BE2C (cell line): ENCODE measurements at regions not wholly inside any gene's neighbourhood (a gene's known extent, or its start where the extent isn't known, plus 50 kb on each side); places are given as distances from the start of the nearest gene placed in this dataset.

Source experiments
- DNase-seq: peaks from one replicate; pipeline ENCODE4 v3.0.0-alpha.2; 2020
- H3K27me3 ChIP-seq: fragments of 250-450 bp; sonication (Bioruptor Pico); 2 replicates; pipeline ENCODE4 v1.5.1; 2020; ENCODE audit warnings: mild to moderate bottlenecking
- H3K36me3 ChIP-seq: fragments of 250-450 bp; sonication (Bioruptor Pico); 2 replicates; pipeline ENCODE4 v1.5.1; 2020; ENCODE audit warnings: mild to moderate bottlenecking
- H3K4me1 ChIP-seq: fragments of 250-450 bp; sonication (Bioruptor Pico); 2 replicates; pipeline ENCODE4 v1.5.1; 2020
- H3K4me3 ChIP-seq: 2 replicates; pipeline ENCODE4 v1.5.1; 2011; ENCODE audit warnings: low read depth, low read length
- H3K9me3 ChIP-seq: fragments of 250-450 bp; sonication (Bioruptor Pico); 2 replicates; pipeline ENCODE4 v1.5.1; 2020
- CTCF ChIP-seq: IDR thresholded peaks from 2 replicates; pipeline ENCODE4 v1.5.1; 2012; ENCODE audit warnings: mild to moderate bottlenecking, low read depth, low read length

- Histone ChIP-seq H3K4me3 (no peak overlapping the region), H3K4me1 (no peaks in the 10 kb centered on the region), H3K9me3 (no peaks in the 10 kb centered on the region), H3K27me3 (no peaks in the 10 kb centered on the region), H3K36me3 (no peaks in the 10 kb centered on the region)
- TF ChIP-seq CTCF: no peak
- no peak for DNase-seq
These were observed 416.1 kb downstream of the ZNF521 start for GRCh38 chr18:24935896-24936295.

- H3K9me3 ChIP-seq: no peaks in the 10 kb centered on the region
- H3K36me3 ChIP-seq: no peaks in the 10 kb centered on the region
- no peak for DNase-seq
These were observed 415.3 kb downstream of the ZNF521 start for GRCh38 chr18:24936691-24937090.

DNA sequence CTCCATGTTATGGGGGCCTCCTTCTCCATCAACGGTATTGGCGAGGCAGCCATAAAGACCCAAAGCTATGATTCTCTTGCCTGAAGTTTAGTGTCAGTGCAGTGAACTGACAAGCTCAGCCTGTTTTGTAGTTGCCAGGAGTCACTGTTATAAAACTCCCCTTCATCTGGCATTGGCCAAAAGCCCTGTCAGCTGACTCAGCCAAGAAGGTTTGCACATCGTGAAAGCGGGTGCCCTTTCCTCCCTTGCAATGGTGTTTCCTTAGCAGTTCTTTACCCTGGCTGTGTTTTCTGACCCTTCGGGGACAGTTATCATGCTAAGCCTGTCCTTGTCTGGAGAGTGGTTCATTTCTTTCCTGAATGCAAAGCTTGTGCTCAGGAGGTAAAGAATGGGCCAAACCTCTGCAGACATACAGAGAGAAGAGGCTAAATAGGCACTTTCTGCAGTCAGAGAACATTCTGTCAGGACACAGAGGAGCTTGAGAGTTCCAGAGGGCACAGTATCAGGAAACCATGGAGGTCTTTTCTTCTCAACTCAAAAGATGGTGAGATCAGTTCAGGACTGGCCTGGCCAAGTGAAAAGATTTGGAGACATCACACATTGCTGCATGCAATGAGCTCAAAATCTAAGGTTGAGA, 414.2 kb downstream of the ZNF521 start:
- Histone ChIP-seq H3K4me3 (no peak overlapping the region), H3K4me1 (no peaks in the 10 kb centered on the region), H3K36me3 (no peaks in the 10 kb centered on the region), H3K27me3 (no peaks in the 10 kb centered on the region), H3K9me3 (no peaks in the 10 kb centered on the region)
- no peak for TF ChIP-seq CTCF
- DNase-seq: no peak

More at GRCh38 chr18:24936691-24937090, 415.3 kb downstream of the ZNF521 start:
- Histone ChIP-seq H3K4me3 (no peak overlapping the region), H3K4me1 (no peaks in the 10 kb centered on the region), H3K27me3 (no peaks in the 10 kb centered on the region)
- TF ChIP-seq CTCF: no peak

- no peaks in the 10 kb centered on the region for H3K4me1 ChIP-seq
- no peaks in the 10 kb centered on the region for H3K27me3 ChIP-seq
- H3K36me3 ChIP-seq: no peaks in the 10 kb centered on the region
- H3K9me3 ChIP-seq: no peaks in the 10 kb centered on the region
- no peak overlapping the region for H3K4me3 ChIP-seq
- DNase-seq: no peak
- TF ChIP-seq CTCF: no peak
These were observed 411.6 kb downstream of the ZNF521 start for GRCh38 chr18:24940416-24940815.

- no peak for TF ChIP-seq CTCF
- no peak for DNase-seq
- no peaks in the 10 kb centered on the region for H3K36me3 ChIP-seq
These were observed 410.6 kb downstream of the ZNF521 start for GRCh38 chr18:24941174-24941951.

DNA sequence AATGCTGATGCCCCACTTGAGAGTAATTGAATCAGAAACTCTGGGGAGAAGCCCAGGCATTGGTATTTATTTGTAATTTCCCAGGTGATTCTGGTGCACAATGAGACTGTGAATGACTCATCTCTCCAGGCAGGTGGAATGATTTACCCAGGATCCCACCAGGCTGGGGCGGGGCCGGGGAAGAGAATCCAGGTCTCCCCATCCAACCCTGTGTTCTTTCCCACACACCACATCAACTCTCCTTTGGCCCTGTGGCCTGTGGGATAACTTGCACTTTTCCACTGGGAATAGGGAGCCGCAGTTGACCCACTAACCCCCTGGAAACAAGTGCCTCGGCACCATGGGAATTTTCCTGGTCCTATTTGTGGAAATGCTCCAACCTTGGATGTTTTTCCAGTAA, 409.8 kb downstream of the ZNF521 start:
- H3K9me3 ChIP-seq: no peaks in the 10 kb centered on the region
- no peaks in the 10 kb centered on the region for H3K27me3 ChIP-seq
- no peaks in the 10 kb centered on the region for H3K4me1 ChIP-seq
- H3K4me3 ChIP-seq: no peak overlapping the region
- no peak for TF ChIP-seq CTCF
- no peak for DNase-seq
- H3K36me3 ChIP-seq: no peaks in the 10 kb centered on the region

More at GRCh38 chr18:24941174-24941951, 410.6 kb downstream of the ZNF521 start:
- Histone ChIP-seq H3K4me1 (no peaks in the 10 kb centered on the region), H3K9me3 (no peaks in the 10 kb centered on the region), H3K27me3 (no peaks in the 10 kb centered on the region), H3K4me3 (no peak overlapping the region)
